ENCODE measurements at regions not wholly inside any gene's neighbourhood (a gene's known extent, or its start where the extent isn't known, plus 50 kb on each side); places are given as distances from the start of the nearest gene placed in this dataset.
"Not testable (repeated sequence)": the region's sequence is repeated elsewhere in the genome, so short reads cannot be mapped to it uniquely, and the experiment has no call there.

- no peak overlapping the region for H3K4me3 ChIP-seq (ENCODE audit: low read depth, low read length)
- TF ChIP-seq CTCF (conservative IDR thresholded peaks at IDR 0.05; ENCODE audit: low read depth, low read length), result no peak
- no peak for DNase-seq (ENCODE audit: low read depth)
Measured at GRCh38 chr2:183773775-183774174, 649.5 kb downstream of the NUP35 start.

DNA sequence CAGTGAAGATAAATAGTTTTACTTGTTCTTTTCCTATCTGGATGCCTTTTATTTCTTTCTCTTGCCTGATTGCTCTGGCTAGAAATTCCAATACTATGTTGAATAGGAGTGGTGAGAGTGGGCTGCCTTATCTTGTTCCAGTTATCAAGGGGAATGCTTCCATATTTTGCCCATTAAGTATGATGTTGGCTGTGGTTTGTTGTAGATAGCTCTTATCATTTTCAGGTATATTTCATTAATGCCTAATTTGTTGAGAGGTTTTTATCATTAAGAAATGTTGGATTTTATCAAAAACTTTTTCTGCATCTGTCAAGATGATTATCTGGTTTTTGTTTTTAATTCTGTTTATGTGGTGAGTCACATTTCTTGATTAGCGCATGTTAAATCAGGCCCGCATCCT is 655.8 kb downstream of the NUP35 start:
- H3K4me3 ChIP-seq (ENCODE audit: low read depth, low read length), result no peak overlapping the region
- no peak for DNase-seq (ENCODE audit: low read depth)
- TF ChIP-seq CTCF (conservative IDR thresholded peaks at IDR 0.05; ENCODE audit: low read depth, low read length), result no peak

GRCh38 chr2:183782436-183782835 is 658.2 kb downstream of the NUP35 start:
- no peak for DNase-seq (ENCODE audit: low read depth)
- no peak for TF ChIP-seq CTCF (conservative IDR thresholded peaks at IDR 0.05; ENCODE audit: low read depth, low read length)
- H3K4me3 ChIP-seq (ENCODE audit: low read depth, low read length), result no peak overlapping the region

DNA sequence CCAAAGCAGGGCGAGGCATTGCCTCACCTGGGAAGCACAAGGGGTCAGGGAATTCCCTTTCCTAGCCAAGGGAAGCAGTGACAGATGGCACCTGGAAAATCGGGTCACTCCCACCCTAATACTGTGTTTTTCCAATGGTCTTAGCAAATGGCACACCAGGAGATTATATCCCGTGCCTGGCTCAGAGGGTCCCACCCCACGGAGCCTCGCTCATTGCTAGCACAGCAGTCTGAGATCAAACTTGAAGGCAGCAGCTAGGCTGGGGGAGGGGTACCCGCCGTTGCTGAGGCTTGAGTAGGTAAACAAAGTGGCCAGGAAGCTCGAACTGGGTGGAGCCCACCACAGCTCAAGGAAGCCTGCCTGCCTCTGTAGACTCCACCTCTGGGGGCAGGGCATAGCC is 664.6 kb downstream of the NUP35 start:
- H3K4me3 ChIP-seq (ENCODE audit: low read depth, low read length); DNase-seq (ENCODE audit: low read depth): not testable (repeated sequence)

GRCh38 chr2:183792165-183792924 is 668.1 kb downstream of the NUP35 start:
- DNase-seq (ENCODE audit: low read depth); H3K4me3 ChIP-seq (ENCODE audit: low read depth, low read length): not testable (repeated sequence)

GRCh38 chr2:183798535-183798934 is 674.3 kb downstream of the NUP35 start:
- no peak for TF ChIP-seq CTCF (conservative IDR thresholded peaks at IDR 0.05; ENCODE audit: low read depth, low read length)
- DNase-seq (ENCODE audit: low read depth), result no peak
- H3K4me3 ChIP-seq (ENCODE audit: low read depth, low read length), result no peak overlapping the region

DNA sequence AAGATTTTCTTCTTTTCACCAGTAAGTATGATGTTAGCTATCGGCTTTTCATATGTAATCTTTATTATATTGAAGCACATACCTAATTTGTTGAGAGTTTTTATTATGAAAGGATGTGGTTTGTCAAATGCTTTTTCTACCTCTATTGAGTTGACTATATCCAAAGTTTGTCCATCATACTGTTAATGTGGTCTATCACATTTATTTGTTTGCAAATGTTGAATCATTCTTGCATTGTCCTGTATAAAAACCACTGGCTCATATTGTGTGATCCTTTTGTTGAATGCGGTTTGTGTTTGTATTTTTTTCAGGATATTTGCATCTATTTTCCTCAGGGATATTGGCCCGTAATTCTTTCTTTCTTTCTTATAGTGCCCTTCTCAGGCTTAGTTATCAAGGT is 675.5 kb downstream of the NUP35 start:
- no peak for TF ChIP-seq CTCF (conservative IDR thresholded peaks at IDR 0.05; ENCODE audit: low read depth, low read length)
- DNase-seq (ENCODE audit: low read depth), result no peak
- no peak overlapping the region for H3K4me3 ChIP-seq (ENCODE audit: low read depth, low read length)

GRCh38 chr2:183803596-183803995 is 679.4 kb downstream of the NUP35 start:
- DNase-seq (ENCODE audit: low read depth), result no peak
- H3K4me3 ChIP-seq (ENCODE audit: low read depth, low read length), result no peak overlapping the region
- TF ChIP-seq CTCF (conservative IDR thresholded peaks at IDR 0.05; ENCODE audit: low read depth, low read length), result no peak

Measured in epithelial cell of proximal tubule (primary cell).